ENCODE measurements at regions not wholly inside any gene's neighbourhood (a gene's known extent, or its start where the extent isn't known, plus 50 kb on each side); places are given as distances from the start of the nearest gene placed in this dataset.

DNA sequence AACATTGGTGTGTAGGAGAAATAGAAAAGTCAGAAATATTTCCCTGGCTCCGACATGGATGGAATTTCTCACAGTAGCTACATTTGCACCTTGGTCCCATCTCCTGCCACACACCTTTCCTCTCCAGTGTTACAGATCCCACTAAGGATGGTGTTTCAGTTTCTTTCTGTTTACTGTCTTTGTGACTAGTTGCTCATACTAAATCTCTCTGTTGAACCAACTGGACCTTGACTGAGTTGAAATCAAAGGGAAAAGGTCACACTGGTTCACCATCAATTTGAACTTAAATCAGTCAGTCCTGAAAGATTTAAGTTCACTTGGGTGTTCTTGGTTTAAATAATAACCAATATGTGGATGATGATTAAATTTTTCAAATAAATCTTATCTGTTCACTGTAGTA lies 754.2 kb downstream of the OTOL1 start:
- H3K27me3 ChIP-seq (replicated peaks; ENCODE audit: insufficient read depth) = no peaks in the 10 kb centered on the region
- H3K9me3 ChIP-seq = no peaks in the 10 kb centered on the region
- H3K36me3 ChIP-seq = no peaks in the 10 kb centered on the region
- no peak overlapping the region for H3K27ac ChIP-seq
- TF ChIP-seq, protein P1, sequence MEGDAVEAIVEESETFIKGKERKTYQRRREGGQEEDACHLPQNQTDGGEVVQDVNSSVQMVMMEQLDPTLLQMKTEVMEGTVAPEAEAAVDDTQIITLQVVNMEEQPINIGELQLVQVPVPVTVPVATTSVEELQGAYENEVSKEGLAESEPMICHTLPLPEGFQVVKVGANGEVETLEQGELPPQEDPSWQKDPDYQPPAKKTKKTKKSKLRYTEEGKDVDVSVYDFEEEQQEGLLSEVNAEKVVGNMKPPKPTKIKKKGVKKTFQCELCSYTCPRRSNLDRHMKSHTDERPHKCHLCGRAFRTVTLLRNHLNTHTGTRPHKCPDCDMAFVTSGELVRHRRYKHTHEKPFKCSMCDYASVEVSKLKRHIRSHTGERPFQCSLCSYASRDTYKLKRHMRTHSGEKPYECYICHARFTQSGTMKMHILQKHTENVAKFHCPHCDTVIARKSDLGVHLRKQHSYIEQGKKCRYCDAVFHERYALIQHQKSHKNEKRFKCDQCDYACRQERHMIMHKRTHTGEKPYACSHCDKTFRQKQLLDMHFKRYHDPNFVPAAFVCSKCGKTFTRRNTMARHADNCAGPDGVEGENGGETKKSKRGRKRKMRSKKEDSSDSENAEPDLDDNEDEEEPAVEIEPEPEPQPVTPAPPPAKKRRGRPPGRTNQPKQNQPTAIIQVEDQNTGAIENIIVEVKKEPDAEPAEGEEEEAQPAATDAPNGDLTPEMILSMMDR (IDR thresholded peaks at IDR 0.05) = no peak
- no peak overlapping the region for H3K4me3 ChIP-seq
- DNase-seq (ENCODE audit: low spot score) (no peak), ATAC-seq (ENCODE audit: insufficient number of reproducible peaks, low FRiP score, low read depth) (no peak)
- H3K4me1 ChIP-seq (ENCODE audit: control insufficient read depth in 1 of 2, low read depth in 2 of 2) = no peaks in the 10 kb centered on the region

GRCh38 chr3:162262129-162262528 lies 765.5 kb downstream of the OTOL1 start:
- TF ChIP-seq, protein P1 (IDR thresholded peaks at IDR 0.05) = no peak
- DNase-seq (ENCODE audit: low spot score) (no peak), ATAC-seq (ENCODE audit: insufficient number of reproducible peaks, low FRiP score, low read depth) (no peak)
- H3K9me3 ChIP-seq = no peaks in the 10 kb centered on the region
- no peaks in the 10 kb centered on the region for H3K27me3 ChIP-seq (replicated peaks; ENCODE audit: insufficient read depth)
- no peaks in the 10 kb centered on the region for H3K4me1 ChIP-seq (ENCODE audit: control insufficient read depth in 1 of 2, low read depth in 2 of 2)
- no peaks in the 10 kb centered on the region for H3K36me3 ChIP-seq
- no peak overlapping the region for H3K4me3 ChIP-seq
- H3K27ac ChIP-seq = no peak overlapping the region

GRCh38 chr3:162263596-162263995 lies 767.0 kb downstream of the OTOL1 start:
- TF ChIP-seq, protein P1 (IDR thresholded peaks at IDR 0.05) = no peak
- no peak for ATAC-seq (ENCODE audit: insufficient number of reproducible peaks, low FRiP score, low read depth)
- H3K36me3 ChIP-seq = no peaks in the 10 kb centered on the region
- no peak for DNase-seq (ENCODE audit: low spot score)
- no peaks in the 10 kb centered on the region for H3K4me1 ChIP-seq (ENCODE audit: control insufficient read depth in 1 of 2, low read depth in 2 of 2)
- no peaks in the 10 kb centered on the region for H3K27me3 ChIP-seq (replicated peaks; ENCODE audit: insufficient read depth)
- H3K27ac ChIP-seq = no peak overlapping the region
- H3K9me3 ChIP-seq = no peaks in the 10 kb centered on the region
- H3K4me3 ChIP-seq = no peak overlapping the region

DNA sequence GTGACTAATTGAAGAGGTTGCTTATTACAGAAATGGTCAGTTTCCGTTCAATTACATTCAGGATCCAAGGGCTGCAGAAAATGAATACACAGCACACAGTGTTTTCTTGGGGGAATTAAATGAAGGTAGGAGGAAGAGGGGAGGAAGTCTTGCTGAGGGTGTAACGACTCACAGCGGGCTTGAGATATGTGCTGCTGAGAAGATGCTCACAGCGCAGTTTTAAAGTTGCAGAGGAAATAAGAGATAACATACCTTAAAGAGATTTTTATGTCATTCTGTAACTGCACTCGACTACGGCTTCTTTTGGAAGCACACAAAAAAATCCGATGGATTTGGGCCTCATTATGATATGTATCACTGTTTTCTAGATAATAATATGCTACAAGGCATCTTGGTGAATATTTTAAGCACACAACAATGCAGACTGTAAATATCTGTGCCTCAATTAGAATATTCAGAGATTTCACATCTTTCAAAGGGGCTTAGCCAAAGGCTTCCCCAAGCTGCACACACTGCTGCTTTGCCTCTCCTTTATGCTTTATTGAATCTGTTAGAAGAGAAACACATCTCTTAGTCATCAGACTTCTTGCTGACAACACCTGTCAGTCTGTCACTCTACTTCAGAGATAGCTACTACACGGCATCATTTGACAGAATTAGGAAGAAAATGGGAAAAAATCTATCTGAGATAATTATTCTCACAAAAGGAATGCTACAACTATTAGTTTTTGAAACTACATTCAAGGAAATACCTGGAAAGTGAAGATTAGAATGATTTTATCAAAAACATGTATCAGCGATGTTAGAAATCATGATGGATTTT lies 773.2 kb downstream of the OTOL1 start:
- TF ChIP-seq, protein P1 (IDR thresholded peaks at IDR 0.05) = no peak
- H3K36me3 ChIP-seq = no peaks in the 10 kb centered on the region
- no peaks in the 10 kb centered on the region for H3K27me3 ChIP-seq (replicated peaks; ENCODE audit: insufficient read depth)
- no peak overlapping the region for H3K27ac ChIP-seq
- DNase-seq (ENCODE audit: low spot score) = no peak
- no peaks in the 10 kb centered on the region for H3K4me1 ChIP-seq (ENCODE audit: control insufficient read depth in 1 of 2, low read depth in 2 of 2)
- H3K4me3 ChIP-seq = no peak overlapping the region
- no peak for ATAC-seq (ENCODE audit: insufficient number of reproducible peaks, low FRiP score, low read depth)
- H3K9me3 ChIP-seq = no peaks in the 10 kb centered on the region

DNA sequence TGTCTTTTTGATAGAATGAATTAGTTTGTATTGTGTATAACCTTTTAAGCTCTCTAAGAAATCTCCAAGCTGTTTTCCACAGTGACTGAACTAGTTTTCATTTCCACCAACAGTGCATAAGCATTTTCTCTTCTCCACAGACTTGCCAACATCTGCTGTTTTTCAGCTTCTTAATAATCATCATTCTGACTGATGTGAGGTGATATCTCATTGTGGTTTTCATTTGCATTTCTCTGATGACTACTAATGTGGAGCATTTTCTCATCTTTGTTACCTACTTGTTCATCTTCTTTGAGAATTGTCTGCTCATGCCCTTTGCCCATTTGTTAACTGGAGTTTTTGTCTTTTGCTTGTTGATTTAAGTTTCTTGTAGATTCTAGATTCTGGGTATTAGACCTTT lies 777.5 kb downstream of the OTOL1 start:
- TF ChIP-seq, protein P1 (IDR thresholded peaks at IDR 0.05) = no peak
- ATAC-seq (ENCODE audit: insufficient number of reproducible peaks, low FRiP score, low read depth) = no peak
- H3K4me3 ChIP-seq = no peak overlapping the region

More for the DNA sequence above, 777.5 kb downstream of the OTOL1 start:
- no peaks in the 10 kb centered on the region for H3K27me3 ChIP-seq (replicated peaks; ENCODE audit: insufficient read depth)
- no peak for DNase-seq (ENCODE audit: low spot score)
- no peak overlapping the region for H3K27ac ChIP-seq
- H3K9me3 ChIP-seq = no peaks in the 10 kb centered on the region
- no peaks in the 10 kb centered on the region for H3K4me1 ChIP-seq (ENCODE audit: control insufficient read depth in 1 of 2, low read depth in 2 of 2)
- H3K36me3 ChIP-seq = no peaks in the 10 kb centered on the region

All from thoracic aorta (tissue), 2 donors.